HUDEP-2 (cell line): ENCODE measurements at regions not wholly inside any gene's neighbourhood (a gene's known extent, or its start where the extent isn't known, plus 50 kb on each side); places are given as distances from the start of the nearest gene placed in this dataset.
"Not testable (repeated sequence)": the region's sequence is repeated elsewhere in the genome, so short reads cannot be mapped to it uniquely, and the experiment has no call there.

Experiments used
- DNase-seq, 76 experiments: peaks; one replicate each; lab custom pipeline; 2025; ENCODE audit not compliant: unreplicated experiment in 76 of 76; lab: John Stamatoyannopoulos, UW

- DNase-seq, result no peak
Observed at GRCh38 chr7:131808736-131809135, 252.3 kb upstream of the PODXL start.

DNA sequence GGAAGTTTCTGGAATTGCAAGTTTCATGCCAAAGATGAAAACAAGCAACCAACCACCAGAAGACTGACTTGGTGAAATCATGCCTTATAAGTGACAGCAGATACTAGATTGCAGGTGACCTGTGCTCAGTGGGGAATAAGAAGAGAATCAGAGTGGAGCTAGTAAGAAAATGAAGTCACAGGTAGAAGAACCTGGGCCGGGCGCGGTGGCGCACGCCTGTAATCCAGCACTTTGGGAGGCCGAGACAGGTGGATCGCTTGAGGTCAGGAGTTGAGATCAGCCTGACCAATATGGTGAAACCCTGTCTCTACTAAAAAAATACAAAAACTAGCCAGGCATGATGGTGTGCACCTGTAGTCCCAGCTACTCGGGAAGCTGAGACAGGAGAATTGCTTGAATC, 251.7 kb upstream of the PODXL start:
- DNase-seq, result not testable (repeated sequence)

DNA sequence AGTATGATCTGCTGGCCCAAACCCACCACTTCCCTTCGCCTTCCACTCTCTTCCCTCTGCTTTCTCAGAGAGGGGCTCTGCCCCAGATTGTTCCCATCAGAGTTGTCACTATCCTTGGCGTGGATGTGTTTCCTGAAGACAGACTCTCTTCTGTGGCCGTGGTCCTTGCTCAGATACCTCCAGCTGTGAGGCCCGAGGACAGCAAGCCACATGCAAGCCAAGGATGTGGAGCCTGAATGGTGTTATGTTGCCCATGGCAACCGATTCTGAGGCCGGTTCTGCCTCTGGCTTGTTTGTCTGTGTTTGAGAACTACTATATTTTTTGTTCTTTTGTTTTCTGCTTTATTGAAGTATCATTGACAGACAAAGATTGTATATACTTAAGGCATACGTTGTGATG, 247.4 kb upstream of the PODXL start:
- DNase-seq, result no peak

DNA sequence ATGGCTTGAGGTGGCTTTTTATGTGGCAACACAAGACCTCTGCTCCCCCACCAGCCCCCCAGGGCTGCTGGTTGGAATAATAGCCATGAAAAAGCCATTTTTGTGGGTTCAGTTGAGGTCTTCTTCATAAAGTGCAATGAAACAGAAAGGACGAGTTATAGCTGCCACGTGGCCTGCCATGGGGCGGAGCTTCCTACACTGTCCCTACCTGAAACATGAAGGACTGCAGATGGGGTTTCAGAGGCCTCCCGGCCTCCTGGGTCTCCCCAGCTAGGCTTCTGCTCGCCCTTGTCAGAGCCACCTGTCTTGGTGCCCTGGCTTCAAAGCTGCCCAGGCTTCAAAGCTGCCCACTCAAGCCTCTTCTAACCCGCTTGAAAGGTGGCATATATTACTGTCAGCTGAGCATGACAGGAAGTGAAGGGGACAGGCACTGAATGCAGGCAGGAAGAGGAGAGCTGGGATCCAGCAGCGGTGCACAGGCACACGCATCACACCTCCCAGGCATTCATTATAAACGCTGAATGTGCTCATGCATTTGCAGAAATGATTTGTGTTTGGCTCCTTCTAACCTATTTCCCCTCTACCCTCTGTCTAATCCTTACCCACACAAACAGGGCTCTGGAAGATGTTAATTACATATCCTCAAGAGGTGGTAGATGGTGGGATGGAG, 245.9 kb upstream of the PODXL start:
- no peak for DNase-seq

DNA sequence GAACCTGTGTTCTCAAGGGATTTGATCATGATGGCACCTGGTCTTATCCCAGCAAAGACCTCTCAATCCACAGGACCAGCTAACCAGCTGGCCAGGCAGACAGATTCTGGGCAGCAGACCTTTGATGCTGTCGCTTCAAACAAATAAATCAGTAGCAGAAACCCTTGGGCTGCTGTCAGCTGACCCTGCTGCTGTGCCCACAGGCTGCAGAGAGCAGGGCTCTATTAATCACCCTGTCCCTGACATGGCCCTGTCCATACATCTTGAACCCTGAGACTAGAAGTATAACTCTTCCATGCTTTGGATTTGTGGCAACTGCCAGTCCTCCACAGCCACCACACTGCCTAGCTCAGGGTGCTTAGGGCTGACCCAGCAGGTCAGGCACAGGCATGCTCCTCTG, 244.1 kb upstream of the PODXL start:
- DNase-seq, result no peak

DNA sequence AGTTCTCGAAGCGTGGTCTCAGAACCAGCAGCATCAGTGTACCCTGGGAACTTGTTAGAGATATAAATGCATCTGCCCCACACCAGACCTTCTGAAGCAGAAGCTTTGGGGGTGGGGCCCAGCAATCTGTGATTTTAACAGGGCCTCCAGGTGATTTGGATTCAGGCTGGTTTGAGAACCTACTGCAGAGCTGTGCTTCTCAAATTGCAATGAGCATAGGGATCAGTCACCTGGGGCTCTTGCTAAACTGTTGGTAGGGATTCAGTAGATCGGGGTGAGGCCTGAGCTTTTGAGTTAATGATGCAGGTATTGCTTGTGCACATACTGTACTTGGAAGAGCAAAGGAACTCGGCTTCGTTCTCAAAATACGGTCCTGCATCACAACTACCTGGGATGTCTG, 243.6 kb upstream of the PODXL start:
- no peak for DNase-seq

DNA sequence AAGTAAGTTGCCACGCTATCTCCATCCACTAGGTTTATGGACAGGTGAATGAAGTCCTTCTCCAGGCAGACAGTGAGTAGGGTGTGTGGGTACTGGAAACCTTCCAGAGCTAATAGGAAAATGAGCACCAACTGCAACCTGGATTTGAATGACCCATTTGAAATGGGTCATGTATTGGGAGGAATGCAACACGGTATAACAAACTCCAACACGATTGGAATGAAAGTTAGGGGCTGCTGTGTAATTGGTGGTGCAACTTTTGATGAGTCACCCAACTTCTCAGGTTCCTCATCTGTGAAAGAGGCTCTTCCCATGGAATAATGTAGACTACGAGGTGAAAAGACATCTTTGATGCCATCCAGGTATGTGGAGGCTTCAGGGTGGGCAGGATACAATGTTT, 241.4 kb upstream of the PODXL start:
- no peak for DNase-seq

DNA sequence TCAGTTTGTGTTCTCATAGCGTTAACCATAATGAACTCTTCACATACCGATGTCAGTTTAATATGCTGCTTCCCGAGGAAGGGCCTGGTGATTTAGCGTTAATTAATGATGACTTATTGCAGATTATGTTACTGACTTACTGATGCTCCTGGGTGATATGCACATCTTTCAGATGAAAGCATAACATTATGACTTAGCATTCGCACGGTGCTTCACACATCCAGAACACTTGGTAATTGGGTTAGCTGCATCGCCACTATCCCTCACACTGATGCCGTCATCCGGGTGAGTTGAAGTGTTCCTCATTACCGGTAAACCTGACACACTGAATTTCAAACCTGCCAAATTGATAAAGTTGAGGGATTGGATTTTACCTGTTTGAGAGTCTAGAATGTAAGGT, 239.0 kb upstream of the PODXL start:
- DNase-seq, result no peak

GRCh38 chr7:131792311-131792710, 235.9 kb upstream of the PODXL start:
- no peak for DNase-seq

GRCh38 chr7:131787101-131787500, 230.7 kb upstream of the PODXL start:
- no peak for DNase-seq

- DNase-seq, result no peak
Observed at GRCh38 chr7:131786204-131786603, 229.8 kb upstream of the PODXL start.

GRCh38 chr7:131778601-131779000, 222.2 kb upstream of the PODXL start:
- DNase-seq, result no peak

DNA sequence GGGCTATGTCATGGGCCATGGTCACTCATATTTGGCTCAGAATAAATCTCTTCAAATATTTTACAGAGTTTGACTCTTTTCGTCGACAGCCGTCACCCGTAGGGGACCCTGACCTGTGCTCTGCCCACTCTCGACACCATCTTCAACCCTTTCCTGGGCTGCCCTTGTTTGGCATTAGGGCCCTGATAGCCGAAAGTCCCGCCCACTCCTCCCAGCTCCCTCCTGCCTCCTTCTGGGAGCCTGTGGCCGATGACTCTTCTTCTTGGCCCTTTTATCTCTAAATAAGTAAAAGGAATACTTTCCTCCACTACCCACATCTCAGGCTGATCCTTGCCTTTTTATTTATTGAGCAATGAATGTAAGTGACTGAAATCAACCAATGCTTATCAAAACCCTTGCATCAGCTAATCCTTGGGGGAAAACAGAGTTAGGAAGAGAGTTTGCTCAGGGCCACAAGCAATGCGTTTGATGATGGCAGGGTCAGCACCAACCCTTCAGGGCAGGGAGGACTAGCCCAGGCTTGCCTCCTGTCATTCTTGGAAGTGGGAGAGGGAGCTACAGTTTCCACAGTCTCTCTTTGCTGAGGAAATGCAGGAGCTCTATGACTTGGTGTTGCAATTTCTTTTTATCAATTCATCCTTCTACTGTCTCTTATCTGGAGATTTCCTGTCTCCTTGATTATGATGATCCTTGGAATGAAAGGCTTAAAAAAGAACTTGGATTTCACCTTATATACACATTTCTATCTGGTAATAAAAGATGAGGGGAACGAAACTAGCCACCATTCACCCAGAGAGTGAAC, 218.2 kb upstream of the PODXL start:
- DNase-seq, result no peak

GRCh38 chr7:131773413-131773812, 217.0 kb upstream of the PODXL start:
- no peak for DNase-seq

GRCh38 chr7:131769241-131769640, 212.8 kb upstream of the PODXL start:
- no peak for DNase-seq

GRCh38 chr7:131767591-131767990, 211.2 kb upstream of the PODXL start:
- no peak for DNase-seq

GRCh38 chr7:131765575-131765974, 209.1 kb upstream of the PODXL start:
- no peak for DNase-seq

DNA sequence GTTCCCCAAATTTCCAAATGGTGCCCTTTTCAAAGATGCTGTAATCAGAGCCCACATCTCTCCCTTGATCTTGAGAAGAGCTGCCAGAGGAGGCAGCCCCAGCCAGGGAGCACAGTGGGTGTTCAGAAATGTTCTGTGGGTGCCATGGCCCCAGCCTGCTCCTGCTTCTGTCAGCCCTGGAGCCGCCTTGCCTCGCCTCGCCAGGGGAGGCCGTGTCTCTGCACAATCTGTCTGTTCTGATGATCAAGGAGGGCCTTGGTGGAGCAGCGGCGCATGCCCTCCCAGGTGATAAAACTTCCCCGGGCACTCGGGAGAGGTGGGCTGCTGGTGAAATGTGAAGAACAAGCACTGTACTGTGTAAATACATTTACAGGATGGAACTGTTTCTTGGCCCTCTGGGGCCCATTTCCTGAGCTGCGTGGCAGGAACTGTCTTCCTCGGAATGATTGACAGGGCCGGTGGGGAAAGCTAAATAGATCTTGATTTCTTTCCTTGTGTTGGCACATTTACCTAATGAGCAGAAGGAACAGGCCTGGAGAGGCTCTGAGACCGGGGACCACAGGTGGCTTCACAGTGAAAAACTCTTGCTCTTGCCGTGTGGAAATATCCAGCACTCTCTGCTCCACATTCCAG, 207.8 kb upstream of the PODXL start:
- DNase-seq, result no peak

GRCh38 chr7:131762753-131763152, 206.3 kb upstream of the PODXL start:
- DNase-seq, result no peak

GRCh38 chr7:131755801-131756200, 199.4 kb upstream of the PODXL start:
- DNase-seq, result not testable (repeated sequence)

DNA sequence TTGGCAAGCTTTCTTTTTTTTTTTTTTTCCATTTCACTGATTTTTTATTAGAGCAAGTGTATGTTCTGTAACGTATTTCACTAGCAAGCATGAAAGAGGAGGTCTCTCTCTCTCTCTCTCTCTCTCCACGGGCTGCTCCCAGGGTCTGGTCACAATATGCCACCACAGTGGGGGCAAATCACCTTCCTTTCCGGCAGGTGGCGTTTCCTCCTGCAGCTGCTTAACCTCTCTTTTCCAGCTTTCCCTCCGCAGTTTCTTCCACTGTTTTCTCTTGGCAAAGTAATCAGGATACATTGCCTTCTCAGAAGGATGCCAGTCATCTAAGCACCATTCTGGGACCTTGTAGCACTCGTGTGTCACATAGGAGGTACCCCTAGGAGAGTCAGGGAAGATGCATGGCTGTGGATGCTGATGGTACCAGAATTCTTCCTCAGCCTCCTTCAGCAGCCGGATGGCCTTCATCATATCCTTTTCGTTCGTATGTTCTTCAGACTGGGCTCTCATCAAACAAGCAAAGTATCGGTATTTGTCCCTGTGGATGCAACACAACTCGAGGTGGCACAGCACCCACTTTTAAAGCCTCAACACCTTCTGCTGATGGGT, 197.3 kb upstream of the PODXL start:
- peak in 3 of 76 experiments; percentile 0 to 5 (median 3) for DNase-seq
